Loucy (cell line): ENCODE measurements at regions not wholly inside any gene's neighbourhood (a gene's known extent, or its start where the extent isn't known, plus 50 kb on each side); places are given as distances from the start of the nearest gene placed in this dataset.

Experiments
- EZH2phosphoT487 ChIP-seq: fragments of 200-600 bp; IDR thresholded peaks from 2 replicates; pipeline ENCODE4 v1.6.1; 2018; ENCODE audit warnings: antibody characterized with exemption, mild to moderate bottlenecking, moderate library complexity, borderline replicate concordance
- TF ChIP-seq, protein P1 (sequence below): fragments of 200-600 bp; sonication (generic); conservative IDR thresholded peaks from 2 replicates; pipeline ENCODE4 v1.5.1; 2014; ENCODE audit warnings: mild to moderate bottlenecking, antibody characterized with exemption, low read length

DNA sequence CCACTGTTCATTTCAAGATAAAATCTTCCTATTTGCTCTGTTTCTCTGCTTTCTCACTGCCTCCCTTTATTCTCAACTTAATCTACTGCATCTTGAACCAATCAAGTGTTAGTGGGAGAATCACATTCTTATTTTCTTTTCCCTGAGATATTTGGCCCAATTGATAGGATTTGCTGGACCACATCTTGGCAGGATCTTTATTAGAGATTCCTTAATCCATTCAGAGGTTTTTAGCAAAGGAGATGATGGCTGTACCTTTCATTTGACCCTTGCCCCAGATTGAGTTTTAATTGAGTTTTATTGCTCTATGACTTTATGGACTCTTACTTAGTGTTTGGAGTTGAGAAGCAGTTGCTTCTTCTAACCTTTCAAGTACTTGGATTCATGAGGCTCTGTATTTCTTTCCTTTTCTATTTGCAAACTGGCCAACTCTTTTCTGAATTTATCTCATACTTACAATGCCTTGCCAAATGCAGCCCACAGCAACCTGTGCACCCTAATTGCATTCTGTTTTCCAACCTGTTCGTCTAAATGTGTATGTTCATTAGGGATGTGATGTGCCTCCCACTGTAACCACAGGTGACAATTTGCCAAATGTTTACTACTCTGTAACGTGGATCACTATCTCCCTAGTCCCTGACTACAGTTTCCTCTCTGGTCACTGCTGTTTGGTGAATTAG lies 274.8 kb upstream of the KAZN start:
- TF ChIP-seq, protein P1, sequence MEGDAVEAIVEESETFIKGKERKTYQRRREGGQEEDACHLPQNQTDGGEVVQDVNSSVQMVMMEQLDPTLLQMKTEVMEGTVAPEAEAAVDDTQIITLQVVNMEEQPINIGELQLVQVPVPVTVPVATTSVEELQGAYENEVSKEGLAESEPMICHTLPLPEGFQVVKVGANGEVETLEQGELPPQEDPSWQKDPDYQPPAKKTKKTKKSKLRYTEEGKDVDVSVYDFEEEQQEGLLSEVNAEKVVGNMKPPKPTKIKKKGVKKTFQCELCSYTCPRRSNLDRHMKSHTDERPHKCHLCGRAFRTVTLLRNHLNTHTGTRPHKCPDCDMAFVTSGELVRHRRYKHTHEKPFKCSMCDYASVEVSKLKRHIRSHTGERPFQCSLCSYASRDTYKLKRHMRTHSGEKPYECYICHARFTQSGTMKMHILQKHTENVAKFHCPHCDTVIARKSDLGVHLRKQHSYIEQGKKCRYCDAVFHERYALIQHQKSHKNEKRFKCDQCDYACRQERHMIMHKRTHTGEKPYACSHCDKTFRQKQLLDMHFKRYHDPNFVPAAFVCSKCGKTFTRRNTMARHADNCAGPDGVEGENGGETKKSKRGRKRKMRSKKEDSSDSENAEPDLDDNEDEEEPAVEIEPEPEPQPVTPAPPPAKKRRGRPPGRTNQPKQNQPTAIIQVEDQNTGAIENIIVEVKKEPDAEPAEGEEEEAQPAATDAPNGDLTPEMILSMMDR: no peak
- no peak for TF ChIP-seq EZH2phosphoT487
